ENCODE measurements at regions not wholly inside any gene's neighbourhood (a gene's known extent, or its start where the extent isn't known, plus 50 kb on each side); places are given as distances from the start of the nearest gene placed in this dataset.

GRCh38 chr4:33831442-33832066 lies 2412.8 kb downstream of the ARAP2 start:
- TF ChIP-seq POLR2A (IDR thresholded peaks at IDR 0.05), result no peak
- no peak for TF ChIP-seq CTCF (IDR thresholded peaks at IDR 0.05)
- no peak for TF ChIP-seq EP300 (IDR thresholded peaks at IDR 0.05)
